Type B pancreatic cell (in vitro differentiated cells): ENCODE measurements at regions not wholly inside any gene's neighbourhood (a gene's known extent, or its start where the extent isn't known, plus 50 kb on each side); places are given as distances from the start of the nearest gene placed in this dataset.
A peak's percentile ranks its signal among the peaks of the same experiment; 100 is the strongest.
"Not testable (repeated sequence)": the region's sequence is repeated elsewhere in the genome, so short reads cannot be mapped to it uniquely, and the experiment has no call there.

Source experiments
- DNase-seq: peaks from one replicate; pipeline ENCODE4 v3.0.0; 2021; ENCODE audit warnings: mixed read lengths; ENCODE audit not compliant: unreplicated experiment; ENCODE audit errors: extremely low spot score
- H3K27ac Mint-ChIP-seq: 2 replicates; pipeline ENCODE4 v1.8.0; 2021; ENCODE audit warnings: mild to moderate bottlenecking, mixed read lengths
- H3K27me3 Mint-ChIP-seq: 2 replicates; pipeline ENCODE4 v1.8.0; 2021; ENCODE audit warnings: mixed read lengths
- H3K36me3 Mint-ChIP-seq: 2 replicates; pipeline ENCODE4 v1.8.0; 2021; ENCODE audit warnings: mixed read lengths
- H3K4me1 Mint-ChIP-seq: one replicate; pipeline ENCODE4 v1.8.0; 2021; ENCODE audit warnings: mixed read lengths; ENCODE audit not compliant: unreplicated experiment
- H3K4me3 Mint-ChIP-seq: 2 replicates; pipeline ENCODE4 v1.8.0; 2021; ENCODE audit warnings: mild to moderate bottlenecking, mixed read lengths
- H3K9me3 Mint-ChIP-seq: 2 replicates; pipeline ENCODE4 v1.8.0; 2021; ENCODE audit warnings: mixed read lengths
- CTCF ChIP-seq: fragments of 200-600 bp; sonication (generic); conservative IDR thresholded peaks from 2 replicates; pipeline ENCODE4 v1.5.0; 2021; ENCODE audit warnings: antibody characterized with exemption, mild to moderate bottlenecking

DNA sequence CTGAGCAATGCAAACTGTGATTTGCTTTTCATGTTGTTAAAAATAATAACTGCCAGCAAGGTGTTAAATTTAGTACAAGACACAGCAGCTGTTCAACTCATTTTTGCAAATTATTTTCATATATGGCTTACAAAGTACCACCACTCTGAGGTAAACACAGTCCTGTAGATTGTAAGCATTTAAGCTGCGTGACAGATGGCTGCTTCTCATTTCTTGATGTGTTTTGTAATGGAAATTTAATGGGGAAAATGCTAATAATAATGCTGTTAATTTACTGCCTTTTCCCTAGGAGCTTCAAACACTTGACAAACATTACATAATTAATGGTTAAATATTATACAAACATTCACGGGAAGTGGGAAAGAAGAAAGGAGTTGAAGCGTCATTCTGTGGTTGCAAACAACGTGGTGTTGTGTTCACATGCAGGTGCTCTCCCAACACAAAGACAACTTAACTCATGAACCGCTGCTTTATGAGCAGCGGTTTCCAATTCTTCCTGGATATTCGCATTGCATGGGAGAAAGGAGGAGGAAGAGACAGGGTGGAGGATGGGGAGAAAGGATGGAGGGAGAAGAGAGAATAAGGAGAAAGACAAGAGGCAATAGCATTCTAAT is 236.8 kb upstream of the VCX start:
- H3K4me3 Mint-ChIP-seq: no peak overlapping the region
- no peaks in the 10 kb centered on the region for H3K4me1 Mint-ChIP-seq
- no peak for TF ChIP-seq CTCF
- DNase-seq: no peak
- peaks cover 4% of the 10 kb centered on the region for H3K27me3 Mint-ChIP-seq
- no peak overlapping the region for H3K27ac Mint-ChIP-seq
- H3K9me3 Mint-ChIP-seq: no peaks in the 10 kb centered on the region
- H3K36me3 Mint-ChIP-seq: no peaks in the 10 kb centered on the region

DNA sequence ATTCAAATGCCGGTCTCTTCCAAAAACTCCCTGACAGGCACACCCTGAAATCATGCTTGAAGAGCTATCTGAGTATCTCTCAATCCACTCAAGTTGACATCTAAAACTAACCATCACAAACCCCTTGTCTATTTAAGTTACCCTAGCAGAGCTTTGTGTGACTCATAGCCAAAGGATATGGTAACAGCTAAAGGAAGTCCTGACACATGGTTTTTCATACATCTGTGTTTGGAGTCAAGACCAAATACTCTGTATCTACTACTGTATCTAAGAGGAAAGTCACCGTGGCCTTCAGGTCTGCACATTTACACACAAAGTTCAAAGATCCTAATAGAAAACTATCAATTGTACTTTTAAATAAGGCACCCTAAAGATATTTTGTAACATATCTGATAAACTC is 239.6 kb upstream of the VCX start:
- no peaks in the 10 kb centered on the region for H3K4me1 Mint-ChIP-seq
- no peak overlapping the region for H3K4me3 Mint-ChIP-seq
- no peaks in the 10 kb centered on the region for H3K9me3 Mint-ChIP-seq
- no peak overlapping the region for H3K27ac Mint-ChIP-seq
- no peak for TF ChIP-seq CTCF
- no peak for DNase-seq
- H3K27me3 Mint-ChIP-seq: peaks cover 4% of the 10 kb centered on the region
- no peaks in the 10 kb centered on the region for H3K36me3 Mint-ChIP-seq

- no peak for TF ChIP-seq CTCF
- no peaks in the 10 kb centered on the region for H3K27me3 Mint-ChIP-seq
- DNase-seq: no peak
- H3K27ac Mint-ChIP-seq: no peak overlapping the region
- H3K4me1 Mint-ChIP-seq: no peaks in the 10 kb centered on the region
- no peak overlapping the region for H3K4me3 Mint-ChIP-seq
- H3K36me3 Mint-ChIP-seq: no peaks in the 10 kb centered on the region
- no peaks in the 10 kb centered on the region for H3K9me3 Mint-ChIP-seq
These were observed 246.1 kb upstream of the VCX start for GRCh38 chrX:7596822-7597221.

DNA sequence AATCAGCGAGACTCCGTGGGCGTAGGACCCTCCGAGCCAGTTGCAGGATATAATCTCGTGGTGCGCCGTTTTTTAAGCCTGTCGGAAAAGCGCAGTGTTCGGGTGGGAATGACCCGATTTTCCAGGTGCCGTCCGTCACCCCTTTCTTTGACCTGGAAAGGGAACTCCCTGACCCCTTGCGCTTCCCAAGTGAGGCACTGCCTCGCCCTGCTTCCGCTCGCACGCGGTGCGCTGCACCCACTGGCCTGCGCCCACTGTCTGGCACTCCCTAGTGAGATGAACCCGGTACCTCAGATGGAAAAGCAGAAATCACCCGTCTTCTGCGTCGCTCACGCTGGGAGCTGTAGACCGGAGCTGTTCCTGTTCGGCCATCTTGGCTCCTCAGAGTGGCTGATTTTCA is 249.6 kb upstream of the VCX start:
- H3K4me1 Mint-ChIP-seq, H3K9me3 Mint-ChIP-seq, H3K27ac Mint-ChIP-seq, H3K4me3 Mint-ChIP-seq, H3K27me3 Mint-ChIP-seq, DNase-seq, H3K36me3 Mint-ChIP-seq: not testable (repeated sequence)

DNA sequence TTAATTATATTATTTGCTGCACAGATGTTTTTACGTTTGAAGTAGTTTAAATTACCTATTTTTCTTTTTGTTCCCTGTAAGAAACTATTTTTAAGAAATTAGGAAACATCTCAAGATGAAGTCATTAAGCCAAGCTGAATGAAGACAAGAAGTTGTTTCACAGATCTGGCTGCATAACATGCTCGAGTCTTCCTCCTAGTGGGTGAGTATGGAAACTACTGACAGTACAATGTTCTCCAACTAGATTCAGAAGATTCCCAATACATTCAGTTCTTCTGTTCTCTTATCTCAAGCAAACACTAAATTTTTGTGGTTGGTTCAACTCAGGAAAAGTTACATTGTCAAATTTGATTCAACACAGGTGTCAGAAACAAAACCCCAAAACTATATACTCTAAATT is 256.8 kb upstream of the VCX start:
- no peaks in the 10 kb centered on the region for H3K27me3 Mint-ChIP-seq

GRCh38 chrX:7582191-7582590 is 260.8 kb upstream of the VCX start:
- Mint-ChIP-seq H3K36me3 (no peaks in the 10 kb centered on the region), H3K4me3 (no peak overlapping the region), H3K27ac (no peak overlapping the region), H3K9me3 (peaks cover 5% of the 10 kb centered on the region), H3K27me3 (no peaks in the 10 kb centered on the region), H3K4me1 (no peaks in the 10 kb centered on the region)
- TF ChIP-seq CTCF: no peak
- no peak for DNase-seq

More for the DNA sequence above, 256.8 kb upstream of the VCX start:
- no peak overlapping the region for H3K27ac Mint-ChIP-seq
- H3K4me1 Mint-ChIP-seq: no peaks in the 10 kb centered on the region
- no peaks in the 10 kb centered on the region for H3K36me3 Mint-ChIP-seq
- TF ChIP-seq CTCF: peak; percentile 79
- H3K9me3 Mint-ChIP-seq: peaks cover 5% of the 10 kb centered on the region
- H3K4me3 Mint-ChIP-seq: no peak overlapping the region
- no peak for DNase-seq
